RPMI7951 (cell line): ENCODE measurements at regions not wholly inside any gene's neighbourhood (a gene's known extent, or its start where the extent isn't known, plus 50 kb on each side); places are given as distances from the start of the nearest gene placed in this dataset.
"Not testable (repeated sequence)": the region's sequence is repeated elsewhere in the genome, so short reads cannot be mapped to it uniquely, and the experiment has no call there.

ENCODE experiments used
- DNase-seq: peaks from one replicate; pipeline ENCODE4 v3.0.0-alpha.2; 2012; ENCODE audit warnings: low read depth

DNA sequence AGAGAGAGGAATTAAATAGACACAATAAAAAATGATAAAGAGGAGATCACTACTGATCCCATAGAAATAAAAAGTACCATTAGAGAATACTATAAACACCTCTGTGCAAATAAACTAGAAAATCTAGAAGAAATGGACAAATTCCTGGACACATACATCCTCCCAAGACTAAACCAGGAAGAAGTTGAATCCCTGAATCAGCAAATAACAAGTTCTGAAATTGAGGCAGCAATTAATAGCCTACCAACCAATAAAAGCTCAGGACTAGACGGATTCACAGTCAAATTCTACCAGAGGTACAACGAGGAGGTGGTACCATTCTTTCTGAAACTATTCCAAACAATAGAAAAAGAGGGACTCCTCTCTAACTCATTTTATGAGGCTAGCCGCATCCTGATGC, 862.7 kb upstream of the NRXN1 start:
- DNase-seq, result not testable (repeated sequence)

DNA sequence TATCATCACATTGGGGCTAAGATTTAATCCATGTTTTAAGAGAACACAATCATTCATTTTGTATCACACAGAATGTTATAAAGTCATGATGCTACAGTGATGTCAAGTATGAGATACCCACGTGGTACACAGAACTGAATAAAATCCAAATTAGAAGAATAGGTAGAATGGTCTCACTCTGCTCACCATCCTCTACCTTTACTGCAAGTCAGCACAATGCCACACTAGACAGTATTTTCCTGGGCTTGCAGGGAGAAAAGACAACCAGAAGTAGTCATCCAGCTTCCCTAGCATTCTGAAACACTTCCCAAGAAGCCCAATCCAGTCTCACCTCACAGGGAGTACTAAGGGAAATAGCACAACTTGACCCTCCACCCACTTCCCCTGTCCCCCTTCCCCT, 856.2 kb upstream of the NRXN1 start:
- DNase-seq, result no peak

DNA sequence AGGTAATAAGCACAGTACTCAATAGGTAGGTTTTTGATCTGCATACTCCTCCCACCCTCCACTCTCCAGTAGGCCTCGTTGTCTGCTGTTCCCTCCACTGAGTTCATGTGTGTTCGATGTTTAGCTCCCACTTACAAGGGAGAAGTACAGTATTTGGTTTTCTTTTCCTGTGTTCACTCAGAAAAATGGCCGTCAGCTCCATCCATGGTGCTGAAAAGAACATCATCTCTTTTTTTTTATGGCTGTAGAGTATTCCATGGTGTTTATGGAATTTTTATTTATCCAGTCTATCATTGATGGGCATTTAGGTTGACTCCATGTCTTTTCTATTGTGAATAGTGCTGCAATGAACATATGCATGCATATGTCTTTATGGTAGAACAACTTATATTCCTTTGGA, 849.7 kb upstream of the NRXN1 start:
- no peak for DNase-seq

DNA sequence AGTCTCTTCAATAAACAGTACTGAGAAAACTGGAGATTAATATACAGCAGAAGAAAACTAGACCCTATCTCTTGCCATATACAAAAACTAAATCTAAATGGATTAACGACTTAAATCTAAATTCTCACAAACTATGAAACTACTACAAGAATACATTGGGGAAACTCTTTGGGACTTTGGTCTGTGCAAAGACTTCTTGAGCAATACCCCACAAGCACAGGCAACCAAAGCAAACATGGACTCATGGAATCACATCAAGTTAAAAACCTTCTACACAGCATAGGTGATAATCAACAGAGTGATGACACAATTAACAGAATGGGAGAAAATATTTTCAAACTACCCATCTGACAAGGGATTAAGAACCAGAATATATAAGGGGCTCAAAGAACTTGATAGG, 848.2 kb upstream of the NRXN1 start:
- no peak for DNase-seq

DNA sequence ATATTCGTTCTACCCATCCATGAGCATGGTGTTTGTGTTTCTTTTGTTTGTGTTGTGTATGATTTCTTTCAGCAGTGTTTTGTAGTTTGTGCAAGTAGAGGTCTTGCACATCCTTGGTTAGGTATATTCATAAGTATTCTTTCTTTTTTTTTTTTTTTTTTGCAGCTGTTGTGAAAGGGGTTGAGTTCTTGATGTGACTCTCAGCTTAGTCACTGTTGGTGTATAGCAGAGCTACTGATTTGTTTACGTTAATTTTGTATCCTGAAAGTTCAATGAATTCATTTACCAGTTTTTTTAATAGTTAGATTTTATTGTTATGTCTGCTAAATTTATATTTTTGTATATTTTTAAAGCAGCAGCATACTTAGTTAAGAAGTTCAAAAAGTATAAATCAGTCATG, 834.4 kb upstream of the NRXN1 start:
- no peak for DNase-seq

DNA sequence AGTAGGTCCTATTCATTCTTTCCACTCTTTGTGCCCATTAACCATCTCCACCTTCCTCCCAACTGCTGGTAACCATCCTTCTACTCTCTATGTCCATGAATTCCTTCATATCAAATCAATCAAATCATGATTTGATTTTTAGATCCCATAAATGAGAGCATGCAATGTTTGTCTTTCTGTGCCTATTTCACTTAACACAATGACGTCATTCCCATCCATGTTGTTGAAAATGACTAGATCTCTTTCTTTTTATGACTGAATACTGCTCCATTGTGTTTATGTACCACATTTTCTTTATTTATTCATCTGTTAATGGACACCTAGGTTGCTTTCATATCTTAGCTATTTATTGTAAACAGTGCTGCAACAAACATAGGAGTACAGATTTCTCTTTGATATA, 827.3 kb upstream of the NRXN1 start:
- DNase-seq, result no peak

DNA sequence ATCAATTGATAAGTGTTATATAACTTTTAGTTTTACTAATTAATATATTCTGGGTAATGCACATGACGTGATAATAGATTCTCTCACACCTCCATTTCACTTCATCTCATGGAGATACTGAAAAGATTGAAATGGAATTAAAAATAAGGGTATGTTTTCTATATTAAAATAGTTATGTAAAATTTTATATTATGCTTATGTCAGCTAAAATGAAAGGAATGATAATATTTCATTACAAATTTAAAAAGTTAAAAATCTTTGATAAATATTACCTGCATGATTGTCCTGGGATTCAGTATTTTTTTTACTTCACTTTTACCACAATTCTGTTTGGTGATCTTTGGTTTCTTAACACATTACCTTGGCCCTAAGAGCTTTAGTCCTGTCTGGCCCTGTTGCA, 823.8 kb upstream of the NRXN1 start:
- DNase-seq, result no peak

DNA sequence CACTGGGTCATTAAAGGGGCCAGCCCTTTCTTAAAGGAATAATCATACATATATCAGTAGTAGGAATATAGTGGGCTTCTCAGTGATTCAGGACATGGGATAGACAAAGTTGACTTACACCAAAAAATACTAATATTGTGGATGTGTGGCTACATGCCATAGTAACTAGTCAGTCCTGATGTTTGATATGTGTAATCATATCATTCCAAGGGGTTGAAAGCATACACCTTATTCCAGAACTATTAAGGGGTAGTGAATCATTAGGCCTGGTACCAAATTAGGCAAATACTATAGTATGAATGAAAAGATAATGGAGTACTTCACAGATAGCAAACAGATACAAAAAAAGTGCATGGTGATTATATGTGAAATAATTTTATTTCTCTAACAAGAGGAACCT, 814.9 kb upstream of the NRXN1 start:
- no peak for DNase-seq

DNA sequence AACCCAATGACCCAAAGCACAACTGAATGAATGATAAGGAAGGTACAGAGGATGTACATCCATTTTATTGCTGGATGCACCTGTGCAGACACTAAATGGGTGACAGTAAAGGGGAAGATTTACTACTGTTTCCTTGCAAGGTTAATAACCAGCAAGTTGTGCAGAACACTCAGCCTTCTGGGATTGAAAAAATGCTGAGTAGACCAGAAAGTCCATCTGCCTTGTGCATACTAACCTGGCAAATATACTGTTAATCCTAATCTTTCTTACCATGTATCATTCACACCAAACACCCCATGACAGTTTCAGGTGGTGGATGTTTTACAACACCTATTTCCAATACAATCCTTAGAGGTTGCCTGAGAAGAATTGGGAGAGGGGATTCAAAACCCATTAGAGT, 814.1 kb upstream of the NRXN1 start:
- DNase-seq, result no peak

DNA sequence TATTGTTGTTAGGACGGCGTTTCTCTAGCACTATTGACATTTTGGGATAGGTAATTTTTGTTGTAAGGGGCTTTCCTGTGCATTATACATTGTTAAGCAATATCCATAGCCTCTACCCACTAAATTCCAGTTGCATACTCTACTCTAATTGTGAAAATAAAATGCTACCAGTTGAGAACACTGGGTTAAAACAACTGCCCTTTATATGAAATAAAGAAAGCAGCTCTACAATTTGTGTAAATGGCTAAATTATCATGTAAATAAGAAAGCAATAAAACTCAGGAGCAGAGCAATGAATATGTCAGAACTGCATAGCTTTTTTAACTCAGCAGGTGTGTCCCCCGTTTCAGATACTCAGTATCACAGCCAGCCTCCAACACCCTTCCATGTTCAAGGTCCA, 812.7 kb upstream of the NRXN1 start:
- no peak for DNase-seq

DNA sequence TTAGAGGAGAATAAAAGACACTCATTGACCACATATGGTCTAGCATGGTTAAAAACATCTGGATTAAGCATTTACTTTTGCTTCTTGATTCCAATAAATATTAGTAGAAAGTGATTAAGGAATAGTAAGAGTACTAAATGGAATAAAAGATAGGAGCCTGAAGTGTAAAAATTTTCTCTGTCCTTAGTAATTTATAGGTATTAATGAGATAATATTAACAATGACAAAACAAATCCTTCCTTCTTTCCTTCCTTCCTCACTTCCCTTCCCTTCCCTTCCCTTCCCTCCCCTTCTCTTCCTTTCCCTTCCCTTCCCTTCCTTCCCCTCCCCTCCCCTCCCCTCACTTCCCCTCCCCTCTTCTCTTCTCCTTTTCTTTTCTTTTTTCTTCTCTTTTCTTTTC, 797.5 kb upstream of the NRXN1 start:
- no peak for DNase-seq

DNA sequence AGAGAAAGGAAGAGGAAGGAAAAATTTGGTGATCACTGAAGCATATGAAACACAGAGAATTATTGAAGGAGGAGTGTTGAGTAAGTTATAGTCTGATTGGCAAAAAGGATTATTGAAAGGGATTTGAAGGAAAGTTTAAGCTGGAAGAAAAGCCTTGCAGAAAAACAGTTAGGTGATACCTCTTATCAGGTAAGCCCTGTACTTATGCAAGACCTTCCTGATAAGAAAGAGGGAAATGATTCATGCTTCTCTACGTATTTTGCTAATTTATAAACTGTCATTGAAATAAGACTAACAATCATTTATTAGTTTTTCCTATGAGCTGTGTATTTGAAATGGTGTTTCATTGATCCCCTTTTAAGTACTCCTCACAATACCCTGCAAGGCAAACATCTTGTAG, 793.9 kb upstream of the NRXN1 start:
- DNase-seq, result no peak

DNA sequence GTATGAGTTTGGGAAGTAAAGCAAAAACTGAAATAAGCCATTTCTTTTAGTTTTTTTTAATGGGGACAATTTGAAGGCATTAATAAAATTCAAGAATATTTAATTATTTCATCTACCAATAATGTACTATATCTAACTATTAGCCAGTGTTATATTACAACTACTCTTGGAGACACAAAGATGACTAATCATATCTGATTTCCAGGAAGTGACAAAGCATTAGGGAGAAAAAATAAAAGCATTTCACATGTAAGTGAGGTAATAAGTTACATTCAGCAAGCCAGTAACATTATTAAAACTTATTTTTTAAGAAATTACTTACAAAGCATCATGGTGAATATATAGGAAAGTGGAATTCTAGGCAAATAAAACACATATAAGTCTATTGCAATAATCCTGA, 781.3 kb upstream of the NRXN1 start:
- no peak for DNase-seq

DNA sequence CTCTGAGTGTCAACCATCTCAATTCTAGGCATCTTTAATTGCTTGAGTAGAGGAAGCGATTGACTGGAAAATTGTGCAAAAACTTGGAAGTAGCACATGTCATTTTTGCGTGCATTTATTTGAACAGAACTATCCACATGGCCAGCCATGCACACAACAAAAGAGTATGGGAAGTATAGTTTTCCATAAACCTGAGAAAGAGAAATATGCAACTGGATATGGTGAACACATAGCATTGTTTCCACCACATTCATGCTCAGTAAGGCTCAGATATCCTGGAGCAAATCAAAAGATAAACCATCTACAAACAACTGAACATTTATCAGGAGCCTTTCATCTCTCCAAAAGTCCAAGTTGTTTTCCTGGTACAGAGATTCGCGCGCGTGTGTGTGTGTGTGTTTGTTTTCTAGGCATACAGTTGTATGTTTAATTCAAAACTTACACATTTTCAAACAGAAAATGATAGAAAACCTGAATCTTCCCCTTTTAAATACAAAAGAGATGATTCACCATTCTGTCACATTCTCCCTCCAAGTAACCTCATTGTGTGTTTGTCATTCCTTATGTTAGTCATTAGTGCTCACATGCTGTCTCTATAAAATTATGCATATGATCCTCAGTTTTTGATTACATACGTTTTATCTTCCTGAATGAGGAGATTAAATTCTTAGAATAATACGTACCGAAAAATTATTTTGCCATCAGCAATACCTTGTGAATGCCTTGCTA, 780.4 kb upstream of the NRXN1 start:
- DNase-seq, result no peak

DNA sequence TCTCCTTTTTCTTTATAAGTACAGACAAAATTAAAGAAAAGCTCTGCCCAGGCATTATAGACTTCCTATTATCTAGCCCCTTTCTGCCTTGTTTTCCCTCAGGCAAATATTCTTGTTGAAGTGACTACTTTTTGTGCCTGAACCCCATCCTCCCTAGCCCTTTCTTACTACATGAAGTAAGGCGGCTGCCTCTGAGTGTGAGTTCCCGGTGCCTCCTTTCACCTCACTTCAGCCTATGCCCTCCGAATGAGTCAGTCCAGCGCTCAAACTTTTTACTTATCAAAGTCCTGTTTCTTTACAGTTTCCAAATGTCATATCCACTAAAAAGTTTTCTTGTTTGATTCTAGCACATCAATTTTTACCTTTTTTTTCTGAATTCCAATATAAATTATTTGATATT, 778.3 kb upstream of the NRXN1 start:
- DNase-seq, result no peak

DNA sequence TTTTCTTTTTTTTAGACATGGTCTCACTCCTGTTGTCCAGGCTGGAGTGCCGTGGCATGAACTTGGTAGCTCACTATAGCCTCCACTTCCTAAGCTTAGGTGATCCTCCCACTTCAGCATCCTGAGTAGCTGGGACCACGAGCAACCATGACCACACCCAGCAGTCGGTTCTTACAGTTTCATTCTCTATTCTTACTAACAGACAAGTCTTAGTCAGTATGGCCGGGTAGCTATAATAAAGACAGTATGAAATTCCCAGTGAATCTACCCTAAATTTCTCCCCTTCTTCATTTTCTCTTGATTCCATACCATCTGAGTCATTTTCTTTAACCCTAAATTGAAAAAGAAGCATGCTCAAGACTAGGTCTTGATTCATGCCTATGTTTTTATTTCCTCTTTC, 775.3 kb upstream of the NRXN1 start:
- no peak for DNase-seq

DNA sequence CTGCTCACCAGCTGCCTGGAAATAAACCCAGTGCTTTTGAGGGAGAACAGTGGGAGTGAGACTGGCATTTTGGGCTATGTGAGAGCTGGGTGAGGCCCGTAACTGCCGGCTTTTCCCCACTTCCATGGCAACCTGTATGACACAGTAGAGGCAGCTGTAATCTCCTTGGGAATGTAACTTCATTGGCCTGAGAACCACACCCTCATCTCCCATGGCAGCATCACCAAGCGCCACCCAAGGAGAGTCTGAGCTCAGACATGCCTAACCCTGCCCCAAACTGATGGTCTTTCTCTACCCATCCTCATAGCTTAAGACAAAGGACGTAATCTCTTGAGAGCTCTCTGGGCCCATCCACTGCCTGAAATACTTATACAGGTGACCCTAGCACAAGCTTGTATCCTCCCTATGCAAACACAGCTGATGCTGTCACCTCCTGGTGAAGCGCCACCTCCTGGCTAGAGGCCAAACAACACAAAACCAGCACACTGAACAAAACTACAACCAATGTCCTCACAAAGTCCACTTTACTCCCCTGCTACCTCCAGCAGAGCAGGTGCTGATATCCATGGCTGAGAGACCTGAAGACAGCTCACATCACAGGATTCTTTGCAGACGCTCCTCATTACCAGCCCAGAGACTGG, 763.4 kb upstream of the NRXN1 start:
- no peak for DNase-seq

DNA sequence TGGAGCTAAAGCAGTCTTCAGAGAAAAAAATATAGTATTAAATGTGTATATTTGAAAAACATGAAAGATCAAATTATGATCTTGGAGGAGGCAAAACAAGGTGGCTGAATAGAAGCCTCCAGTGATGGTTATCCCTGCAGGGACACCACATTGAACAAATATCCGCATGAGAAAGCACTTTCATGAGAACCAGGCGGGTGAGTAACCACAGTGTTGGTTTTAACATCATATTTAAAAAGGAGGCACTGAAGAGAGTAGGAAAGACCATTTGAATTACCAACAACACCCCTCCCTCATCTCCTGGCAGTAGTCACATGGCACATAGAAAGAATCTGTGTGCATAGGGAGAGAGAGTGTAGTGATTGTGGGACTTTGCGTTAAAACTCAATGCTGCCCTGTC, 759.6 kb upstream of the NRXN1 start:
- no peak for DNase-seq

DNA sequence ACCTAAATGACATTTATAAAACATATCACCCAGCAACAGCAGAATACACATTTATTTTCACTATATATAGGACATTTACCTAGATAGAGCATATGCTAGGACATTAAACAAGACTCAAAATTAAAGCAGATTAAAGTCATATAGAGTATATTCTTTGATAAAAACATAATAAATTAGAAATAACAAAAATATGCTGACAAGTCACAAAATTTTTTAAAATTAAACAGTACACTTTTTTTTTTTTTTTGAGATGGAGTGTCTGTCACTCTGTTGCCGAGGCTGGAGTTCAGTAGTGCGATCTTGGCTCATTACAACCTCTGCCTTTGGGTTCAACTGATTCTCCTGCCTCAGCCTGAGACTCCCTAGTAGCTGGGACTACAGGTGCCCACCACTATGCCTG, 758.9 kb upstream of the NRXN1 start:
- no peak for DNase-seq

DNA sequence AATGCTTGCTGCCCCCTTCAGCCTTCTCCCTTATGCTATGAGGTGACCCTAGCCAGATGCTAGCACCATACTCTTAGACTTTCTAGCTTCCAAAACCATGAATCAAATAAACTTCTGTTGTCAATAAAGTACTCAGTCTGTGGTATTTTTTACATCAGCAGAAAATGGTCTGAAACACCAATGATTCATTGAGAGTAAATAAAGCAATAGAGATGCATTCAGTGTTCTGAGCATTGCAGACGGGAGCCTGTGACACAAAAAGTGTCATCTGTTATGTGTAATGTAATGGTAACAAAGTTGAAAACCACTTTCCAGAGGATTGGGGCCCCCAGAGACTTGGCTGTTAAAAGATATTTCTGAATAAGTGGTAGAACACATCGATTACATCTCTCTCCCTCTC, 758.0 kb upstream of the NRXN1 start:
- no peak for DNase-seq

DNA sequence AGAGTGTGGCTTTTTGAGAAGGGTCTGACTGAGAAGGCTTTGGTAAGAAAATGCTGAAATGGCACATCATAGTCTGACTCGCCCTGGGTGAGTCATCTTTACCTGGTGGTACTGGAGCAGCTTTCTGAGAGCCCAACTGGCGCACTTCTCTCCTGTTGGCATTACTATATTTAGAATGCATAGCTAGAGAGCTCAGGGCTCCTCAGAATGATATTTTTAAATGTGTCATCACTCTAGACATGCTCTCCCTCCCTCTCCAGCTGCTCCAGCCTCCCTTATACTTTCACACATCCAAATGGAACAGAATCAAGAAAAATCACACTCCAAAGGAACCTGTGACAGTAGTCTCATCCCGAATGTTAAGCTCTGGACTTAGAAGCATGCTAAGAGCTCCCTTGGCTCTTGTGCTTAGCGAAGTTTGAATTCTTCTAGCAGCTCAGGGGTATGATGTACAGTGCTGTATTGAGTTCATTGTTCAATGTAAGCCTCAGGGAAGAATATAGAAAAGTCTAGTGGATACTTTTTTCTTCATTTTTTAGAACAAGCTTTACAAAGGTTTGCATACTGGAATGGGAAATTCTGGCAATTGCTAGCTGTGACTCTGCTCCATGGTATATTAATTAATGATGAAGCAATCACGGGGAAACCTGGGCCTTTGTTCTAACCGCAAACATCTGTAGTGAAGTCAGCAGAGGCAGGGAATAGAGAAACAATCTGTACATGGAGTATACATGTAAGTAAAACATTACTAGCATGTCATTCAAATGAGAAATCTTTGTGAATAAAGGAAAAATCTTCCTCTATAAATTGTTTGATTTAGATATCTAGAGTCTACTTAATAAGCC, 751.2 kb upstream of the NRXN1 start:
- DNase-seq, result peak; percentile 4

DNA sequence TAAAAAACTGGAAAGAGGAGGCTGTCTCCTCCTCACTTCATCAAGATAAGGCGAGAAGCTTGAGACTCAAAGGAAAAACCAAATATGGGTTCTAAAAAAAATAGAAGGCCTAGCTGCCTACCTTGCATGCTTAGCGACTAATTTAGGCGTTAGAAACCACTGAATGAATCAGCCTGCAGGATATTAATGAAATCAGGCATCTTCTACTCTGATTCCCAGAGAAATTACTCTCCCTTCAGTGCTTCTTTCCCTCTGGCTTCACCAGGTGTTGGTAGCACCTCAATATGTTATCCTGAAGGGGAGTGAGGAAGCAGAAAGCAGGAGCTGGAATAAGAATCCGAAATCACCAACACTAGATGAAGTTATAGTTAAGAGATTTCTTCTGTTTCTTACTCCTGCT, 749.8 kb upstream of the NRXN1 start:
- no peak for DNase-seq

DNA sequence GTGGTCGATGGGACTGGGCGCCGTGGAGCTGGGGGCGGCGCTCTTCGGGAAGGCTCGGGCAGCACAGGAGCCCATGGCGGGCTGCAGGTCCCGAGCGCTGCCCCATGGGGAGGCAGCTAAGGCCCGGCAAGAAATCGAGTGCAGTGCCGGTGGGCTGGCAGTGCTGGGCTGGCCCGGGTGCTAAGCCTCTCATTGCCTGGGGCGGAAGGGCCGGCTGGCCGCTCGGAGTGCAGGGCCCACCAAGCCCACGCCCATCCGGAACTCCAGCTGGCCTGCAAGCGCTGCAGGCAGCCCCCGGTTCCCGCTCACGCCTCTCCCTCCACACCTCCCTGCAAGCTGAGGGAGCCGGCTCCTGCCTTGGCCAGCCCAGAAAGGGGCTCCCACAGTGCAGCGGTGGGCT, 748.4 kb upstream of the NRXN1 start:
- DNase-seq, result no peak
